Right ventricle myocardium superior (tissue), 1 donor: ENCODE measurements at regions not wholly inside any gene's neighbourhood (a gene's known extent, or its start where the extent isn't known, plus 50 kb on each side); places are given as distances from the start of the nearest gene placed in this dataset.

Source experiments
- ATAC-seq: fragments of 200-7000 bp; cut with Tn5 transposase; one replicate; pipeline ENCODE4 v1.9.1; 2020; ENCODE audit warnings: mild to moderate bottlenecking; ENCODE audit not compliant: poor library complexity
- DNase-seq: peaks from one replicate; pipeline ENCODE4 v3.0.0-alpha.2; 2020
- intact Hi-C: fragments of 100-400 bp; cut with DNase I; formaldehyde crosslinking; loops from one replicate; pipeline ENCODE4 v1.11.2; 2022
- donor health status: DM: no; HTN: yes; CAD: no; lungs with severe emphysema.

DNA sequence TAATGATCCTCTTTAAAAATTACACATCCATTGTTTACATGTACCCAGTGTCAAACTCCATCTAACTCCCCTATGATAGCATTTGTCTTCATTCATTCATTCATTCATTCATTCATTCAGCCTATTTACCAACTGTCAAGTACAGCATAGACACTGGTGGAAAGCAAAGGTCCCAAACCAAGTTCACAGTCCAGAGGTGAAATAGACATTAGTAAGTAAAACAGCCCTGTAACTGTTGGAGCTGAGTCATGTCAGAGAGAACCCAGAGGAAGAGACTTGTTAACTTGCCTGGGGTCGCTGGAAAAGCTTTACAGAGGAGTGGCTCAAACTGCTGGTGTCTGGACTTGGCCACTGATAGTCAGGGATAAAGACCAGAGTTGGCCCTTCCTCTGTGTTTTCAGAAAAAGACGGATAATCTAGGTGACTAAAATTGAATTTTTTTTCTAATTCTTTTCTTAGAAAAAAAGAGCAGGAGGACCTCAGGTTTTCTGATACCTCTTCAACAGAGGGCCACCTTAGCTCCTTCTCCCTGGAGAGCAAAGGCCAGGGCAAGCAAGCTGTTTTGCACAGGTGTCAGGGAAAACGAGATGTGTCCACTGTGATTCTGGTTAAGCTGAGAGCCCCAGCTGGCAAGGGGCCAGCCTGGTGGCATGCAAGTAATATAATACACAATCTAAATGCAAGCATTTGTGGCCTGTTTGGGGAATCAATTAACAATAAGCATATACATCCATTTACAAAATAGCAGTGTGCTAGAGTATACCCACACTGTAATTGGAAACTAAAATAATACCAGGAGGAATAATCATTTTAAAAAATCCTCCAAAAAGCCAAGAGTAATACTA is 96.7 kb upstream of the SLC14A2 start:
- intact Hi-C loops: no loop called here

GRCh38 chr18:45519411-45520280 is 95.6 kb upstream of the SLC14A2 start:
- intact Hi-C loops: no loop called here
- DNase-seq: no peak
- ATAC-seq: no peak

More for the DNA sequence above, 96.7 kb upstream of the SLC14A2 start:
- ATAC-seq: no peak
- DNase-seq: no peak

GRCh38 chr18:45521136-45521535 is 94.1 kb upstream of the SLC14A2 start:
- DNase-seq (no peak), ATAC-seq (peak; percentile 38)
- intact Hi-C loops: no loop called here

DNA sequence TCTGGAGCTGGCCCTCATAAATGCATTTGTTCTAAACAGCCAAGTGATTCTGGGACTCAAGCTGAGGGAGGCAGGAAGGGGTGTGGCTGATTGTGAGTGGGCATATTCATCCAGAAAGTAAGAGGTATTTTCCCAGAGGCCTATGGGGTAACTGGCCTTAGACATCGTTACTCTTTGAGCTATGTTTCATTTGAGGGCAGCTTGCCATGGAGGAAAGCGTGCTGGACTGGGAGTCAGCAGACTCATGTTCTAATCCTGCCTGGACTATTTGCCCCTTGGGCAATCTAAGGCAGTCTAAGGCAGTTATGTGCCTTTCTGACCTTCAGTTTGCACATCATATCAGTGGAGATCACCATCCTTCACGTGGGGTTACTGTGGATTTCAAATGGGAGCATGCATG is 93.5 kb upstream of the SLC14A2 start:
- peak; percentile 46 for DNase-seq
- intact Hi-C loops: no loop called here
- ATAC-seq: no peak

- DNase-seq: no peak
- no peak for ATAC-seq
- intact Hi-C loops: no loop called here
These were observed 92.9 kb upstream of the SLC14A2 start for GRCh38 chr18:45522371-45522770.

- intact Hi-C loops: no loop called here
- ATAC-seq (no peak), DNase-seq (no peak)
These were observed 90.0 kb upstream of the SLC14A2 start for GRCh38 chr18:45525301-45525700.

GRCh38 chr18:45526114-45526841 is 89.0 kb upstream of the SLC14A2 start:
- DNase-seq: no peak
- intact Hi-C loops: no loop called here
- peak; percentile 18 for ATAC-seq

GRCh38 chr18:45527891-45528290 is 87.4 kb upstream of the SLC14A2 start:
- ATAC-seq (no peak), DNase-seq (no peak)
- intact Hi-C loops: no loop called here

DNA sequence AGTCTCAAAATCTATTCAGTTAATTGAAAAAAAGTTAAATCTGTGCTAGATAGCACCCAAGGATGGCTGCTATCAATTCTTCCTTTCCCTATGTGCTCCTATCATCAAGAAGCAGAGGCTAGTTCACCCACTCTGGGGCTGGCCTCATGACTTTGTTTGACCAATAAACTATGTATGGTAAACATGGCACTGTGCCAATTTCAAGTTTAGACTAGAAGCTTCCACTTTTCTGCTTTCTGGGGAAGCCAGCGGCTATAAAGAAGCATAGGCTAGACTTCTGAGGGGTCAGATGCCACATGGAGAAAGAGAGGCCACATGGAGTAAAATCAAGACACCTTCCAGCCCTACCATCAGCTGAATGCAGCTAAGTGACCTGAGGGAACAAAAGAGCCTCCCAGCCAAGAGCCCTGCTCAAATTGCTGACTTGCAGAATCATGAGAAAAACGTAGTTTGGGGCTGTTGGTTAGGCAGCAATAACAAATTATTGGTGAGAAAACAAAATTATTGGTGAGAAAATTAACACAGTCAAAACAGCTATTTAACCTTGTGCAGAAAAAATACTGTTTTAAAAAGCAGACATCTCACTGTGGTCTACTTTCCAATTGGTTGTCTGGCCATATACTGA is 86.5 kb upstream of the SLC14A2 start:
- intact Hi-C loops: no loop called here
- no peak for DNase-seq
- ATAC-seq: no peak

- intact Hi-C loops: no loop called here
- DNase-seq: no peak
- no peak for ATAC-seq
These were observed 76.8 kb upstream of the SLC14A2 start for GRCh38 chr18:45538444-45538843.

DNA sequence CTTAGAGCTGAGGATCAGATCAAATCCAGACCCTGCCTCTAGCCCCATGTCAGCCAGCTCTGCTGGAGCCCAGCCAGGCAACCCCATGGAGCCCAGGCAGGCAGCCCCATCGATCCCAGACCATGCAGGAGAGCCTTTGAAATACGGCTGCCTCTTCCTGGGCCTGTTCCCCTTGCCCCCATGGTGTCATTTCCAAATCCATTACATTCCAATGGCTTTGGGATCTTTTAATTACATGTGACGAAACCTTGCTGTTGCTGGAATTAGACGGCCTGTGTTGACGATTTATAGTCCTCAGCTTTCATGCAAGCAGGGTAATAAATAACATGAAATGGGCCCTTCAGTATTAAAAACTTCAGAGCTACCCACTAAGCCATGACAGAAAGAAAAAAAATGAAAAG is 75.8 kb upstream of the SLC14A2 start:
- intact Hi-C loops: no loop called here
- no peak for DNase-seq
- no peak for ATAC-seq

DNA sequence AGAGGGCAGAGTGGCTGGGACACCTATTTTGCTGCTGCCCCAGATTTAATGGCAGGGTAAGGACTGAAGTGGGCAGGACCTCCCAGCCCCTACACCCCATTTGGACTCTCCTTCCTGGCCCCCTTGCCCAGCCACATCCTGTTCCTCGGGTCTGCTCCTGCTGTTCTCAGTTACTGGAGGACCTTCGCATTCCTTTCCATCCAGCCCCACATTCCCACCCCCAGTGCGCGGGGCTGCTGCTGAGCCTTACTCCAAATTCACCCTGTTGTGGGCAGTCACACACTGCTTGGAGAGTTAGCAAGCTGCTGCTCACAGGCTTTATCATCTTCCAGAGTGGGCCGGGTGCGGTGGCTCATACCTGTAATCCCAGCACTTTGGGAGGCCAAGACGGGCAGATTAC is 75.2 kb upstream of the SLC14A2 start:
- intact Hi-C loops: no loop called here
- no peak for ATAC-seq
- no peak for DNase-seq

- ATAC-seq: no peak
- intact Hi-C loops: no loop called here
These were observed 73.9 kb upstream of the SLC14A2 start for GRCh38 chr18:45541421-45541820.

DNA sequence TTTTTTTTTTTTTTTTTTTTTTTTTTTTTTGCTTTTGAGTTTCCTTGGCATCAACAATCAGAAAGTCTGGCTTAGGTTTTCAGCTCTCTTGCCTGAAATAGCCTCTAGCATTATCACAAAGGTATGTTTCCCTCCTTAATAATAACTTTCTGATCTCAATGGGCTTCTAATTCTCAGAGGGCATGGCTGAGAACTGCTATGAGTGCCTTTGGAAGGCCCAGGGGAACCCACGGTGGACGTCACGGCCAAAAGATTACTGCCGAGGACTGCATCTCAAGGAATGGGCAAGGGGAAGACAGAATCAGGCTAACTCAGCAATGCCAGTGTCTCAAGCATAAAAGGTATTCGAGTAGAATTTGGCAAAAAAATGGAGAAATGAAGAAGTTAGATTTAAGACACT is 73.2 kb upstream of the SLC14A2 start:
- intact Hi-C loops: no loop called here
- DNase-seq (no peak), ATAC-seq (no peak)

More at GRCh38 chr18:45541421-45541820, 73.9 kb upstream of the SLC14A2 start:
- DNase-seq: no peak

DNA sequence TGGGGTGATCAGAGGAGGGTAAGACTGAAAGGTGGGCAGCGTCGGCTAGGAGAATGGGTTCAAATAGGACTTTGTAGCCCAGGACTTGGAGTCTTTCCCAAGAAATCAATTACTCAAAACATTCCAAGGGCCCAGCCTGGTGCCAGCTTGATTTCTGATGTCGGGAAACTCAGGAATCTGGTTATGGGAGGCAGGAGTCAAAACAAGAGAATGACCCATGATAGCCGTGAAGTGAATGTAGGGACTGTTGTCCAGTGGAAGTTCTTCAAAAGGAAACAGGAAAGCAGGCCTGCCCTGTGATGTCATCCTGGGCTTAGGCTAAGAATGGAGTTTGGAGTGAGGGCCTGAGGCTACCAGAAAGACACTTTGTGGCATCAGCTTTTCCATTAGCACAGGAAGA is 67.4 kb upstream of the SLC14A2 start:
- DNase-seq (no peak), ATAC-seq (no peak)
- intact Hi-C loops: no loop called here

DNA sequence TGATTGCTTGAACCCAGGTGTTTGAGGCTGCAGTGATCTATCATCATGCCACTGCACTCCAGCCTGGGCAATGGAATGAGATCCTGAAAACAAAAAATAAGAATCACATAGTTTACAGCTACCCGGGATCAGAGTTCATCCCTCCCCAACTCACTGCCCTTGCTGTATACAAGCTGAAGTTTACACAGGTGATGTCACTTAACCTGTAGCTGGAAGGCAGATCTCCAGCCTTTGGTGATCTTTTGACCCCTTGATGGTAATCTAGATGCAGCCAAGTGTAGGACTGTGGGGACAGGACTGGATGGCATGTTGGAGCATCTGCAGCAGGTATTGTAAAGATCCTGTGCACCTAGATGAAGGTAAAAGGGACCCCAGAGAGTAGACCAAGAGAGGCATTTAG is 66.7 kb upstream of the SLC14A2 start:
- intact Hi-C loops: no loop called here
- DNase-seq (no peak), ATAC-seq (no peak)

DNA sequence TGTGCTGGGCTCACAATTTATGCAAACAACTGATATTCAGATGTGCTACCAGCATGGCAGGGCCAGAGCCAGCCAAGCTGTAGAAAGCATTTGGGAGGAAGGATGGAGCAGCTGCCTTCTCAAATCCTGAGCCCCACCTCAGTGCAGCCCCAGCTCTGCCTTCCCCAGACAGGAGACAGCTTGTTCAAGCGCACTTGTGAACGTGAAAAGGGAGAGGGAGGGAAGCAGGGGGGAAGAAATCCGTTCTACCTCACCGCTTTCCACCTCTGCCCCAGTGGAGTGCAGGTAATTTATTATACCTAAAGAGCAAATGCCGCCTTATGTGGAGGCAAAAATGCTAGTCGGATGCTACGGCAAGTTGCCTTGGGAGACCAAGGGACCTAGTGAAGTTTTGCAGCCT is 66.0 kb upstream of the SLC14A2 start:
- no peak for DNase-seq
- intact Hi-C loops: no loop called here
- no peak for ATAC-seq

DNA sequence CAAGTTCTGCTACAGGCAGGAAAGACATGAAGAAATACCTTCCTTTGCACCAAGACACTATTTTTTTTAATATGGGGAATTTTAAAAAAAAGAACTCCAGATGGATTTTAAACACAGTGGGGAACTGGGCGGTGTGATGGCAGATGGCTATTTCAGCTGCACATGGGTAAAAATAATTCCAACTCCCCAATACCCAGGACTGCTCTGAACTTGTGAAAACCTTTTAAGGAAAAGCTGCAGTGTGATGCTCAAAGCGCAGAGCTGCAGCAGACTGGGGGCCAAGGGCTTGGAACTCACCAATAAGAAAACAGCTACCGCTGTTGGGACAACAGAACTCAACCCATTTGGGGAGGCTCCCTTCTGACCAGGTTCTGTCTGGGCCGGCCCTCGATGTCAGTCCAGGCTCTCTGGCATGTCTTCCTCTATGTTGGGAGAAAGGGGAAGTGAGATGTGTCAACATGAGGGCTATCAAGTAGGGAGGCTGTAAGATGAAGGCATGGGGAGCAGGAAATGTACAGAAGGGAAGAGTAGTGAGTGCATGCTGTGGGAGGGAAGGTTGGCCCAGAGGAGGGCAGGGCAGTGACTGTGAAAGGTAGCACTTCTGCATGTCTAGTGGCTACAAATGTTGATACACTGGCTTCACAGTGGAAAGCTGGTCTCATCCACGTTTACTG is 64.0 kb upstream of the SLC14A2 start:
- ATAC-seq: no peak

More for the DNA sequence above, 64.0 kb upstream of the SLC14A2 start:
- no peak for DNase-seq
- intact Hi-C loops: no loop called here
